Left lung (tissue), 4 donors: ENCODE measurements at regions not wholly inside any gene's neighbourhood (a gene's known extent, or its start where the extent isn't known, plus 50 kb on each side); places are given as distances from the start of the nearest gene placed in this dataset.

ENCODE experiments used
- ATAC-seq: fragments of 200-7000 bp; cut with Tn5 transposase; one replicate; pipeline ENCODE4 v1.9.1; 2020; ENCODE audit warnings: moderate library complexity
- DNase-seq, 4 donors: peaks; one replicate each; pipeline ENCODE4 v3.0.0-alpha.2; 2013 to 2020
- H3K27ac ChIP-seq, 2 donors: fragments of 200-600 bp; sonication (generic) in 1 of 2; one replicate each; pipeline versions ENCODE4 v1.5.0 to v1.8.0; 2020 to 2021
- H3K27me3 ChIP-seq, 2 donors: fragments of 200-600 bp; sonication (generic) in 1 of 2; one replicate each; pipeline versions ENCODE4 v1.5.0 to v1.8.0; 2020 to 2021
- H3K36me3 ChIP-seq, 2 donors: fragments of 200-600 bp; sonication (generic) in 1 of 2; one replicate each; pipeline versions ENCODE4 v1.5.0 to v1.8.0; 2020 to 2021
- H3K4me1 ChIP-seq, 2 donors: fragments of 200-600 bp; one replicate each; pipeline ENCODE4 v1.8.0; 2021
- H3K4me3 ChIP-seq, 2 donors: fragments of 200-600 bp; sonication (generic) in 1 of 2; one replicate each; pipeline versions ENCODE4 v1.5.0 to v1.8.0; 2020 to 2021; ENCODE audit warnings: mild to moderate bottlenecking in 1 of 2
- H3K9me3 ChIP-seq, 2 donors: fragments of 200-600 bp; sonication (generic) in 1 of 2; one replicate each; pipeline versions ENCODE4 v1.5.0 to v1.8.0; 2020 to 2021
- intact Hi-C, 2 donors: fragments of 100-400 bp; cut with DNase I; formaldehyde crosslinking; loops; one replicate each; pipeline versions ENCODE4 v1.11.2 to v1.14.2; 2022
- TF ChIP-seq, protein P1 (sequence below), 2 donors: fragments of 200-600 bp; sonication (generic) in 1 of 2; IDR thresholded peaks; one replicate each; pipeline versions ENCODE4 v1.5.0 to v1.8.0; 2021; ENCODE audit warnings: antibody characterized with exemption in 2 of 2
- donor health status: DM: no; HTN: yes; CAD: no.
- donor health status: DM: no; HTN: no; CAD: no.

- no peak for ATAC-seq
- Histone ChIP-seq H3K27me3 (no peaks in the 10 kb centered on the region), H3K9me3 (no peaks in the 10 kb centered on the region), H3K4me3 (no peak overlapping the region), H3K36me3 (no peaks in the 10 kb centered on the region), H3K27ac (no peak overlapping the region), H3K4me1 (no peaks in the 10 kb centered on the region)
- no peak for DNase-seq
- intact Hi-C loops, result no loop called here
- TF ChIP-seq, protein P1, sequence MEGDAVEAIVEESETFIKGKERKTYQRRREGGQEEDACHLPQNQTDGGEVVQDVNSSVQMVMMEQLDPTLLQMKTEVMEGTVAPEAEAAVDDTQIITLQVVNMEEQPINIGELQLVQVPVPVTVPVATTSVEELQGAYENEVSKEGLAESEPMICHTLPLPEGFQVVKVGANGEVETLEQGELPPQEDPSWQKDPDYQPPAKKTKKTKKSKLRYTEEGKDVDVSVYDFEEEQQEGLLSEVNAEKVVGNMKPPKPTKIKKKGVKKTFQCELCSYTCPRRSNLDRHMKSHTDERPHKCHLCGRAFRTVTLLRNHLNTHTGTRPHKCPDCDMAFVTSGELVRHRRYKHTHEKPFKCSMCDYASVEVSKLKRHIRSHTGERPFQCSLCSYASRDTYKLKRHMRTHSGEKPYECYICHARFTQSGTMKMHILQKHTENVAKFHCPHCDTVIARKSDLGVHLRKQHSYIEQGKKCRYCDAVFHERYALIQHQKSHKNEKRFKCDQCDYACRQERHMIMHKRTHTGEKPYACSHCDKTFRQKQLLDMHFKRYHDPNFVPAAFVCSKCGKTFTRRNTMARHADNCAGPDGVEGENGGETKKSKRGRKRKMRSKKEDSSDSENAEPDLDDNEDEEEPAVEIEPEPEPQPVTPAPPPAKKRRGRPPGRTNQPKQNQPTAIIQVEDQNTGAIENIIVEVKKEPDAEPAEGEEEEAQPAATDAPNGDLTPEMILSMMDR (IDR thresholded peaks at IDR 0.05), result no peak
Observed at GRCh38 chr16:48478393-48478792, 93.2 kb upstream of the SIAH1 start.

DNA sequence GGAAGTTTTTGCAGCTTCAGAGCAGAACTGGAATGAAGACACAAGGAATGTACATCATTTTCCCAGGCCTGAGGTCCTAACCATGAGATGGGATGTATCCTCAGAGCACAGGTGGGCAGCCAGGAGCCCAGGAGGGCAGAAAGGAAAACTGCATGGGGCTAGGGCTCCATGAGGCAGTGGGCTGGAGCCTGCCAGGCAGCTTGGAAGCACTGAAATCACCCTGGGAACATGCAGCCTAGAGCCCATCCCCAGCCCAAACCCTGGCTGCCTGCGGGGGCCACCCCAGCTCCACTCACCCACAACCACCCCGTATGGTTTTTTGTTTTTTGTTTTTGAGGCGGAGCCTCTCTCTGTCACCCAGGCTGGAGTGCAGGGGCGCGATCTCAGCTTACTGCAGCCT lies 86.2 kb upstream of the SIAH1 start:
- intact Hi-C loops, result no loop called here
- no peaks in the 10 kb centered on the region for H3K4me1 ChIP-seq
- DNase-seq, result no peak
- no peaks in the 10 kb centered on the region for H3K27me3 ChIP-seq
- H3K4me3 ChIP-seq, result no peak overlapping the region
- H3K9me3 ChIP-seq, result peaks cover 0 to 2% of the 10 kb centered on the region in 2 donors
- no peak for ATAC-seq
- no peak overlapping the region for H3K27ac ChIP-seq
- TF ChIP-seq, protein P1 (IDR thresholded peaks at IDR 0.05), result no peak
- H3K36me3 ChIP-seq, result no peaks in the 10 kb centered on the region

DNA sequence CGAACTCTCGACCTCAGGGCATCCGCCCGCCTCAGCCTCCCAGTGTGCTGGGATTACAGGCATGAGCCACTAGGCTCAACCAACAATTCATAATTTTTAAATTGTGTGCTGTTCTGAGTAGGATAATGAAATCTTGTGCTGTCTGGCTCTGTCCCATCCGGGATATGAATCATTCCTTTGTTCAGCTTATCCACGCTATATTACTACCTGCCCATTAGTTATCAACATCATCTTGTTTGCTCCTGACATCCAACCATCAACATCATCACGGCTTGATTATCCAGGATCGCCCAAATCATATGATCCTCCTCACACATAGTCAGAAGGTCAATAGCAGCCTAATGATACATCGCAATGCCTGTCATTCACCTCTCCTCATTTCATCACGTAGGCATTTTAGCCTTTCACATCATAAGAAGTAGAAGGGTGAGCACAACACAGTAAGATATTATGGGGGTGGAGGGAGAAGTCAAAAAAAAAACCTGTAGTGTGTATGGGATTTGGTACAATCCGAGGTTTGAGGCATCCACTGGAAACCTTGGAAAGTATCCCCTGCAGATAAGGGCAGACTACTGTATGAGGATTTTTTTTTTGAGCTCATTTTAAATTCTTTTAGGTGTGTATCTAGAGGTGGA lies 77.0 kb upstream of the SIAH1 start:
- no peaks in the 10 kb centered on the region for H3K27me3 ChIP-seq
- TF ChIP-seq, protein P1 (IDR thresholded peaks at IDR 0.05), result no peak
- intact Hi-C loops, result no loop called here
- peaks cover 0 to 12% of the 10 kb centered on the region in 2 donors for H3K4me1 ChIP-seq
- no peak overlapping the region for H3K27ac ChIP-seq
- H3K36me3 ChIP-seq, result no peaks in the 10 kb centered on the region
- no peak overlapping the region for H3K4me3 ChIP-seq
- ATAC-seq (no peak), DNase-seq (no peak)
- H3K9me3 ChIP-seq, result peaks cover 0 to 2% of the 10 kb centered on the region in 2 donors

DNA sequence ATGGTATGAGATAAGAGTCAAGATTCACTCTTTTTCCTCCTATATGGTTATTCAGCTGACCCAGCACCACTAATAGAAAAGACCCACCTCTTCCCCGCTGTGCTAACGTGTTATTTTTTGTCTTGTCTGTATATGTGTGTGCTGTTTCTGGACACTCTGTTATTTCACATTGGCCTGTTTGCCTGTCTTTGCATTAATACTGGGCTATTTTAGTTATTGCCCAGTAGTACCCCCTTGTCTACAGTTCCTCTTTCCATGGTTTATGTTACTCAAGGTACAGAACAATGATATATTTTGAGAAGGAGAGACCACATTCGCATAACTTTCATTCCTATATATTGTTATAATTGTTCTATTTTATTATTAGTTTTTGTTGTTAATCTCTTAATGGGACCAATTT lies 74.0 kb upstream of the SIAH1 start:
- DNase-seq (no peak), ATAC-seq (no peak)
- H3K4me1 ChIP-seq, result peaks cover 0 to 12% of the 10 kb centered on the region in 2 donors
- H3K27me3 ChIP-seq, result no peaks in the 10 kb centered on the region
- intact Hi-C loops, result no loop called here
- H3K27ac ChIP-seq, result peak overlapping the region in 1 of 2 donors; percentile 38
- TF ChIP-seq, protein P1 (IDR thresholded peaks at IDR 0.05), result no peak
- H3K4me3 ChIP-seq, result no peak overlapping the region
- H3K9me3 ChIP-seq, result no peaks in the 10 kb centered on the region
- H3K36me3 ChIP-seq, result no peaks in the 10 kb centered on the region

DNA sequence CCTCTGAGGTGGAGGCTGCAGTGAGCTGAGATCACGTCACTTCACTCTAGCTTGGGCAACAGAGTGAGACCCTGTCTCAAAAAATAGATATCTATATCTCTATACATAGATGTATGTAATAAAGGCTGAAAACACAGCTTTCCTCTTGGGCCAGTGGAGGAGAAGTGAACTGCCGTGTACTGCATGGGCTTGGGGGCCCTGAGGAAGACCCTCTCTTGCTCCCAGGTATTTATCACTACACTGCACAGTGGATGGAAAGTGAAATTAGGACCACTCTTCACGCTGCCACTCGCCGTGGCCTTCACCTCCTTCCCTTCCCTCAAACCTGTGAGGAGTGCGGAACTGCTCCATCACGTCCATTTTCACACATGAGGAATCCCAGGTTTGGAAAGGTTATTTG lies 68.8 kb upstream of the SIAH1 start:
- ATAC-seq, result no peak

More for the DNA sequence above, 68.8 kb upstream of the SIAH1 start:
- Histone ChIP-seq H3K4me3 (no peak overlapping the region), H3K27me3 (no peaks in the 10 kb centered on the region), H3K36me3 (no peaks in the 10 kb centered on the region), H3K27ac (no peak overlapping the region), H3K4me1 (peaks cover 0 to 11% of the 10 kb centered on the region in 2 donors), H3K9me3 (no peaks in the 10 kb centered on the region)
- DNase-seq, result no peak
- TF ChIP-seq, protein P1 (IDR thresholded peaks at IDR 0.05), result no peak
- intact Hi-C loops, result no loop called here
